LNCaP clone FGC (cell line): ENCODE measurements at regions not wholly inside any gene's neighbourhood (a gene's known extent, or its start where the extent isn't known, plus 50 kb on each side); places are given as distances from the start of the nearest gene placed in this dataset.

Experiments
- DNase-seq: peaks from one replicate; pipeline ENCODE4 v3.0.0-alpha.2; 2011; ENCODE audit warnings: low read depth
- H3K4me3 ChIP-seq: 2 replicates; pipeline ENCODE4 v1.5.1; 2011; ENCODE audit warnings: mild to moderate bottlenecking, low read depth, low read length, control low read depth
- TF ChIP-seq, protein P1 (sequence below): IDR thresholded peaks from 2 replicates; pipeline ENCODE4 v1.5.1; 2012; ENCODE audit warnings: mild to moderate bottlenecking; ENCODE audit not compliant: control insufficient read depth, insufficient read depth; ENCODE audit errors: extremely low read depth

- DNase-seq: peak; percentile 66
- TF ChIP-seq, protein P1, sequence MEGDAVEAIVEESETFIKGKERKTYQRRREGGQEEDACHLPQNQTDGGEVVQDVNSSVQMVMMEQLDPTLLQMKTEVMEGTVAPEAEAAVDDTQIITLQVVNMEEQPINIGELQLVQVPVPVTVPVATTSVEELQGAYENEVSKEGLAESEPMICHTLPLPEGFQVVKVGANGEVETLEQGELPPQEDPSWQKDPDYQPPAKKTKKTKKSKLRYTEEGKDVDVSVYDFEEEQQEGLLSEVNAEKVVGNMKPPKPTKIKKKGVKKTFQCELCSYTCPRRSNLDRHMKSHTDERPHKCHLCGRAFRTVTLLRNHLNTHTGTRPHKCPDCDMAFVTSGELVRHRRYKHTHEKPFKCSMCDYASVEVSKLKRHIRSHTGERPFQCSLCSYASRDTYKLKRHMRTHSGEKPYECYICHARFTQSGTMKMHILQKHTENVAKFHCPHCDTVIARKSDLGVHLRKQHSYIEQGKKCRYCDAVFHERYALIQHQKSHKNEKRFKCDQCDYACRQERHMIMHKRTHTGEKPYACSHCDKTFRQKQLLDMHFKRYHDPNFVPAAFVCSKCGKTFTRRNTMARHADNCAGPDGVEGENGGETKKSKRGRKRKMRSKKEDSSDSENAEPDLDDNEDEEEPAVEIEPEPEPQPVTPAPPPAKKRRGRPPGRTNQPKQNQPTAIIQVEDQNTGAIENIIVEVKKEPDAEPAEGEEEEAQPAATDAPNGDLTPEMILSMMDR: no peak
- no peak overlapping the region for H3K4me3 ChIP-seq
Observed at GRCh38 chr4:151568966-151569365, 160.0 kb downstream of the FHIP1A start.

DNA sequence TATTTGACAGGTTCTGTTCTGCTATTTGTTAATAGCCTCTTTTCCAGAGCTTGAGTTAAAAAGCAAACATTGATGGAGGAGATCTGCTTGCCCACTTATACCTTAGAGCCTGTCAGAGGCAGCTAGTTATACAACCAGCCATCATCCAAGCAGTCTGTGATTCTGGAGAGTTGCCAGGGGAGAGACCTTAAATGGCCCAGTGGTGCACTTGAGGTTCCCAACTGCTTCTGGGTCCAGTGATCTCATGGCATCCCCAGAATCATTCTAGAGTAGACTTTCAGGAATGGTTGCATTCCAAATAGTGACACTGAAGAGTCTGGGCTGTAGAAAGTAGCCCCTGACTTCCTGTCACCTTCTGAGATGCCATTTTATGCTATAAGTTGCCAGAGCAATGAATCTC lies 160.7 kb downstream of the FHIP1A start:
- DNase-seq: peak; percentile 15
- TF ChIP-seq, protein P1: no peak
- no peak overlapping the region for H3K4me3 ChIP-seq

GRCh38 chr4:151573474-151573873 lies 164.5 kb downstream of the FHIP1A start:
- no peak overlapping the region for H3K4me3 ChIP-seq
- no peak for DNase-seq
- TF ChIP-seq, protein P1: no peak

- TF ChIP-seq, protein P1: no peak
- no peak for DNase-seq
- no peak overlapping the region for H3K4me3 ChIP-seq
Observed at GRCh38 chr4:151573945-151574344, 165.0 kb downstream of the FHIP1A start.

- TF ChIP-seq, protein P1: no peak
- no peak overlapping the region for H3K4me3 ChIP-seq
- DNase-seq: no peak
Observed at GRCh38 chr4:151574968-151575367, 166.0 kb downstream of the FHIP1A start.

GRCh38 chr4:151575646-151576045 lies 166.7 kb downstream of the FHIP1A start:
- no peak for DNase-seq
- no peak overlapping the region for H3K4me3 ChIP-seq
- TF ChIP-seq, protein P1: no peak

- TF ChIP-seq, protein P1: no peak
Observed at GRCh38 chr4:151576627-151577026, 167.7 kb downstream of the FHIP1A start.

More at GRCh38 chr4:151576627-151577026, 167.7 kb downstream of the FHIP1A start:
- no peak for DNase-seq
- H3K4me3 ChIP-seq: no peak overlapping the region
